ENCODE measurements at regions not wholly inside any gene's neighbourhood (a gene's known extent, or its start where the extent isn't known, plus 50 kb on each side); places are given as distances from the start of the nearest gene placed in this dataset.

DNA sequence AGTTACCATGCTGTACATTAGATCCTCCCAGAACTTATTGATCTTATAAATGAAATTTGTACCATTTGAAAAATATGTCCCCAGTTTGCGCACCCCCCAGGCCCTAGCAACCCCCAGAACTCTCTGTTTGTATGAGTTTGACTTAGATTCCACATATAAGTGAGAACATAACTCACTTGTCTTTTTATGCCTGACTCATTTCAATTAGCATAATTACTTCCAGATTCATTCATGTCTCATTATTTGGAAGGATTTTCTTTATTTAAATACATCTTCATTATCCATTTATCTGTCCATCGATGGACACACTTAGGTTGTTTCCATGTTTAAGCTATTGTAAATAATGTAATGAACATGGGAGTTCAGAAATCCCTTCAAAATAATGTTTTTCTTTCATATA, 705.9 kb downstream of the CCDC85A start:
- FAIRE-seq (no peak), DNase-seq (ENCODE audit: insufficient read length, low spot score) (no peak)
- TF ChIP-seq POLR2A (IDR thresholded peaks at IDR 0.05; ENCODE audit: low read depth, low read length) = no peak

- no peak for DNase-seq (ENCODE audit: insufficient read length, low spot score)
- FAIRE-seq = no peak
- no peak for TF ChIP-seq POLR2A (IDR thresholded peaks at IDR 0.05; ENCODE audit: low read depth, low read length)
Observed at GRCh38 chr2:56892382-56892781, 708.6 kb downstream of the CCDC85A start.

DNA sequence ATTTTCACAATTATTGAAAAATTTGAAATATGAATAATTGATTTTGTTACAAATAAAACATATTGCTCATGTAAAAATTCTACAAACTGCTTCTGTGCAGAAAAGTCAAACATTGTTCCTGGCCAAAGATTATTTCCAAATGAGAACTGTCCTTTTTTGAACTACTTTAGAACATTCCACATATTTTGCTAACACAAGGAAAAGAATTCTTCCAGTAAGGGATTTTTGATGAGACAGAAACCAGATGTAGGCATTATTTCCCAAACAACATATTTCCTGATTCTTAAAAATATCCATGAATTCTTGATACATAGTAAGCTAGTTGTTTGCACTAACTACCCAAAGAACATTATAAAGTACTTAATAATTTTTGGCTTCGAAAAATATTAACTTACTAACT, 715.2 kb downstream of the CCDC85A start:
- no peak for FAIRE-seq
- no peak for TF ChIP-seq POLR2A (IDR thresholded peaks at IDR 0.05; ENCODE audit: low read depth, low read length)
- DNase-seq (ENCODE audit: insufficient read length, low spot score) = no peak

GRCh38 chr2:56912490-56912889, 728.7 kb downstream of the CCDC85A start:
- no peak for TF ChIP-seq POLR2A (IDR thresholded peaks at IDR 0.05; ENCODE audit: low read depth, low read length)
- DNase-seq (ENCODE audit: insufficient read length, low spot score) = no peak
- no peak for FAIRE-seq

- no peak for DNase-seq (ENCODE audit: insufficient read length, low spot score)
- no peak for FAIRE-seq
- TF ChIP-seq POLR2A (IDR thresholded peaks at IDR 0.05; ENCODE audit: low read depth, low read length) = no peak
Observed at GRCh38 chr2:56918790-56919189, 735.0 kb downstream of the CCDC85A start.

DNA sequence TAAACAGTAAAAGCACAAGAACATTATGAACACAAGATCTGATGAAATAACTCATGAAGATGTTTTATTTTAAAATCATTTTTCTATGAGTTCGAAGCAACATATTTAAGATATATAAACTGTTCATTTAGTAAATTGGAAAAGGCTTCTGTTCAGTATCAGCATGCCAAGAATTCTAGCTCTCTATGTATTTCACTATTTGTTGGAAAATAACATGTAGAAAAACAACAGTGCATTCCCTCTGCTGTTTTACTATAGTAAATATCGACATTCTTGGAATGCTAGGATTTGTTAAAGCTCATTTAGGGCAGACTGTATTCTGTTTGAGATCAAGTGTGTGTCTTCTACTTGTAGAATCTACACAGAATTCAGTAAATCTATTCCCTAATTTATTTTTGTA, 750.2 kb downstream of the CCDC85A start:
- FAIRE-seq (no peak), DNase-seq (ENCODE audit: insufficient read length, low spot score) (no peak)
- TF ChIP-seq POLR2A (IDR thresholded peaks at IDR 0.05; ENCODE audit: low read depth, low read length) = no peak

DNA sequence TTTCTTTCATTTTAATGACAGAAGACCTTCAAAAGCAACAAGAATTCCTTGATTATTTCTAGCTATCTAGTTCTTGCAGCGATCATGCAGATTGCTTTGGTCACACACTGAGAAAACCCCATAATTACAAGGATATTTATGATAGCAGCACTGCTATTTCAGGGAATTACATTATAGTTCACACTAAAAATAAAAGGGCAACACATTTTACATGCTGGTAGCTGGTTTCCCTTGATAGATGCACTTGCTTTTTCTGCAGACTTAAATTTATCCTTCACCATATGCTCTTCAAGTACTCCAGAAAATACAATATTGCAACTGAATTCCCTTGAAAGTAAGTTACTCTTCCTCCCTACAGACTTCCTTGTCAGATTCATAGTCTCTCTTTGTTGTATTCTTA, 751.1 kb downstream of the CCDC85A start:
- DNase-seq (ENCODE audit: insufficient read length, low spot score) (no peak), FAIRE-seq (no peak)
- TF ChIP-seq POLR2A (IDR thresholded peaks at IDR 0.05; ENCODE audit: low read depth, low read length) = no peak

DNA sequence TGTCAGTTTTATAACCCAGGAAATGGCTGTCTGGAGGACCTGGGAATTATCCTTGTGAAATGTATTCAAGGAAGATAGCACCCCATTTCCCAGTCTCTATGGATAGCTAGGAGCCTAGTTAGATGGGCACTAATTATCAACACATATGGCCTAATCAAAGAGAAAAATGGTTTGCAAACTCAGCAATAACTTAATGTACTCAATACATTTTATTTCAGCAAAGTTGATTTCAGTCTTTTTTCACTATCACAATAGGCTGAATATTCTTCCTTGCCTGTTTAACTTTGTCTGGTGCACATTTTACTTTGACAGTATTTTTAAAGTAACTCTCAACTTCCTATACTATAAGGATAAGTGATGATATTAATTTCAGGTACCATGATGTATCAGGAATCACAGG, 756.3 kb downstream of the CCDC85A start:
- TF ChIP-seq POLR2A (IDR thresholded peaks at IDR 0.05; ENCODE audit: low read depth, low read length) = no peak
- DNase-seq (ENCODE audit: insufficient read length, low spot score) (no peak), FAIRE-seq (no peak)

DNA sequence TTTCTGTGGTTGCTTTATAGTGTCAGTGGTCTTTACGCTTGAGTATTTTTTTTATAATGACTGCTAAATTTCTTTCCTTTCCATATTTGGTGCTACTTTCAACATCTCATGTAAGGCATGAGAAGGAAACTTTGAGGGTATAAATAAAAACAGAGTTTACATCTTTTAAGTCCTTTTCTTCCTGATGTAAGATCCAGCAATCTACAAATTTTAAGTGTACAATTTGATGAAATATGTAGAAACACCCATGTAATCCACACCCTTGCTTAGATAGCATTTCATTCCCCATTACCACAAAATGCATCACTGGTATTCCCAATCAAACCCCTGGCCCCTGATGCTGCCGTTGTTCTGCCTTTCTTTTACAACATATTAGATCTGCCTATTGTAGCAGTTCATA, 769.1 kb downstream of the CCDC85A start:
- DNase-seq (ENCODE audit: insufficient read length, low spot score) (no peak), FAIRE-seq (no peak)
- no peak for TF ChIP-seq POLR2A (IDR thresholded peaks at IDR 0.05; ENCODE audit: low read depth, low read length)

GRCh38 chr2:56960581-56960980, 776.8 kb downstream of the CCDC85A start:
- FAIRE-seq (no peak), DNase-seq (ENCODE audit: insufficient read length, low spot score) (no peak)
- no peak for TF ChIP-seq POLR2A (IDR thresholded peaks at IDR 0.05; ENCODE audit: low read depth, low read length)

DNA sequence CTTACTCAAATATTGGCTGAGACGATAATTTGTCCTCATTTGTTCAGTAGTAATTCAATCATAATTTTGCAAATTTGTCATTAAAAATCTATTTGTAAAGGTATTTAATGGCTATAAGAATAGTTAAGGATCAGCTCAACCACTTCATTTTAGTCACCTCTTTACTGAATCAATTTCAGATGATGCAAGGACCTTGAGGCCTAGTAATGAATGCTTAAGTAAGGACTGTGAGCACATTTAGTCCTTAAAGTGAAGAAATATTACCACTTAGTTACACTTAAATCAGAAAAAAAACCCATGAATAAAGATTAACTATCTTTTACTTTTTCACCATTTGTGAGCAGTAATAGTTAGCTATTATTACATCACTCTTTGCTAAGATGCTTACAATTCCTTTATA, 778.9 kb downstream of the CCDC85A start:
- no peak for FAIRE-seq
- no peak for TF ChIP-seq POLR2A (IDR thresholded peaks at IDR 0.05; ENCODE audit: low read depth, low read length)
- no peak for DNase-seq (ENCODE audit: insufficient read length, low spot score)

- TF ChIP-seq POLR2A (IDR thresholded peaks at IDR 0.05; ENCODE audit: low read depth, low read length) = no peak
- no peak for DNase-seq (ENCODE audit: insufficient read length, low spot score)
- FAIRE-seq = no peak
Observed at GRCh38 chr2:56969513-56969912, 785.7 kb downstream of the CCDC85A start.

DNA sequence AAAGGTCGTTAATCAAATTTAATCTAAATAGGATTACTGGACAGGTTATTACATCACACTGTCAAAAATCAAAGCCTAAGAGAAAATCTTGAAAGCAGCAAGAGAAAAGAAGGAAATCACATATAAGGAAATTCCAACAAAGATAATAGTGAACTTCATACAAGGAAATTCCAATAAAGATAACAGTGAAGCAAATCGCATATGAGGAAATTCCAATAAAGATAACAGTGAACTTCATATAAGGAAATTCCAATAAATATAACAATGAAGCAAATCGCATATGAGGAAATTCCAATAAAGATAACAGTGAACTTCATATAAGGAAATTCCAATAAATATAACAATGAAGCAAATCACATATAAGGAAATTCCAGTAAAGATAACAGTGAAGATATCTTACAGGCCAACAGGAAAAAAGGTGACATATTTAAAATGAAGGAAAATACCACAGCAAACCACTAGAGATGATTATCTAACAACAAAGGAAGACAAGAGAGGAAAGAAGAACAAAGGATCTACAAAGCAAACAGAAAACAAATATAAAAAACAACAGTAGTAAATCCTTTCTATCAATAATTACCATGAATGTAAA, 787.7 kb downstream of the CCDC85A start:
- TF ChIP-seq POLR2A (IDR thresholded peaks at IDR 0.05; ENCODE audit: low read depth, low read length) = no peak
- DNase-seq (ENCODE audit: insufficient read length, low spot score) (no peak), FAIRE-seq (no peak)

GRCh38 chr2:56981554-56981953, 797.8 kb downstream of the CCDC85A start:
- FAIRE-seq (no peak), DNase-seq (ENCODE audit: insufficient read length, low spot score) (no peak)
- TF ChIP-seq POLR2A (IDR thresholded peaks at IDR 0.05; ENCODE audit: low read depth, low read length) = no peak

DNA sequence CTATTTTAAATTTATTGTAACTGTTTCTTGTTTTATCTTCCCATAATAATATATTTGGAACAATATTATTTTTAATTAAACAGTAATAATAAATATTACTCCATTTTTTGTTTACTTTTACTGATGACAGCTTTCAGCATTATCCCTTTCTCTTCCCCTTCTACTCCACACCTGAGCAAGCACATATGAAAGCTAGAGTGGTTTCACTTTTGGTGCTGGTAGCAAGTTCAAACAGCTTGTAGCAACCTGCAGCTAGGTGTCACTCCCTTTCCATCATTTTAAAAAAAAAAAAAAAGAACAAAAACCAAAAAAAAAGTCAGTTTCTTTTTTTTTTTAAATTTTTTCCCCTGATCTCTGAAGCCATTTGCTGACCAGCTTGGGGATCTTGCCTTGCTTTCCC, 801.8 kb downstream of the CCDC85A start:
- DNase-seq (ENCODE audit: insufficient read length, low spot score) (no peak), FAIRE-seq (no peak)
- TF ChIP-seq POLR2A (IDR thresholded peaks at IDR 0.05; ENCODE audit: low read depth, low read length) = no peak

- TF ChIP-seq POLR2A (IDR thresholded peaks at IDR 0.05; ENCODE audit: low read depth, low read length) = no peak
- no peak for FAIRE-seq
- DNase-seq (ENCODE audit: insufficient read length, low spot score) = no peak
Observed at GRCh38 chr2:57022496-57022895, 838.7 kb downstream of the CCDC85A start.

Data from H54 (cell line).